B cell (primary cell): ENCODE measurements at regions not wholly inside any gene's neighbourhood (a gene's known extent, or its start where the extent isn't known, plus 50 kb on each side); places are given as distances from the start of the nearest gene placed in this dataset.

ENCODE experiments used
- EZH2 ChIP-seq: IDR thresholded peaks from 2 replicates; pipeline ENCODE4 v1.6.1; 2012; ENCODE audit warnings: borderline replicate concordance, low read depth, mild to moderate bottlenecking, moderate library complexity, low read length; ENCODE audit not compliant: insufficient read depth, poor library complexity, severe bottlenecking
- TF ChIP-seq, protein P1 (sequence below): fragments of 200-600 bp; IDR thresholded peaks from one replicate; pipeline ENCODE4 v1.8.0; 2022; ENCODE audit warnings: antibody characterized with exemption, mild to moderate bottlenecking

GRCh38 chr3:161430307-161430706, 59.0 kb upstream of the SPTSSB start:
- TF ChIP-seq, protein P1, sequence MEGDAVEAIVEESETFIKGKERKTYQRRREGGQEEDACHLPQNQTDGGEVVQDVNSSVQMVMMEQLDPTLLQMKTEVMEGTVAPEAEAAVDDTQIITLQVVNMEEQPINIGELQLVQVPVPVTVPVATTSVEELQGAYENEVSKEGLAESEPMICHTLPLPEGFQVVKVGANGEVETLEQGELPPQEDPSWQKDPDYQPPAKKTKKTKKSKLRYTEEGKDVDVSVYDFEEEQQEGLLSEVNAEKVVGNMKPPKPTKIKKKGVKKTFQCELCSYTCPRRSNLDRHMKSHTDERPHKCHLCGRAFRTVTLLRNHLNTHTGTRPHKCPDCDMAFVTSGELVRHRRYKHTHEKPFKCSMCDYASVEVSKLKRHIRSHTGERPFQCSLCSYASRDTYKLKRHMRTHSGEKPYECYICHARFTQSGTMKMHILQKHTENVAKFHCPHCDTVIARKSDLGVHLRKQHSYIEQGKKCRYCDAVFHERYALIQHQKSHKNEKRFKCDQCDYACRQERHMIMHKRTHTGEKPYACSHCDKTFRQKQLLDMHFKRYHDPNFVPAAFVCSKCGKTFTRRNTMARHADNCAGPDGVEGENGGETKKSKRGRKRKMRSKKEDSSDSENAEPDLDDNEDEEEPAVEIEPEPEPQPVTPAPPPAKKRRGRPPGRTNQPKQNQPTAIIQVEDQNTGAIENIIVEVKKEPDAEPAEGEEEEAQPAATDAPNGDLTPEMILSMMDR = no peak
- TF ChIP-seq EZH2 = no peak
